Fibroblast of villous mesenchyme (primary cell): ENCODE measurements at regions not wholly inside any gene's neighbourhood (a gene's known extent, or its start where the extent isn't known, plus 50 kb on each side); places are given as distances from the start of the nearest gene placed in this dataset.

Source experiments
- DNase-seq: peaks from one replicate; pipeline ENCODE4 v3.0.0-alpha.2; 2010; ENCODE audit warnings: low read depth
- H3K4me3 ChIP-seq: 2 replicates; pipeline ENCODE4 v1.5.1; 2011; ENCODE audit warnings: low read depth, mild to moderate bottlenecking, low read length
- CTCF ChIP-seq: IDR thresholded peaks from 2 replicates; pipeline ENCODE4 v1.5.1; 2012; ENCODE audit warnings: low read depth, mild to moderate bottlenecking, low read length; ENCODE audit not compliant: insufficient read depth

DNA sequence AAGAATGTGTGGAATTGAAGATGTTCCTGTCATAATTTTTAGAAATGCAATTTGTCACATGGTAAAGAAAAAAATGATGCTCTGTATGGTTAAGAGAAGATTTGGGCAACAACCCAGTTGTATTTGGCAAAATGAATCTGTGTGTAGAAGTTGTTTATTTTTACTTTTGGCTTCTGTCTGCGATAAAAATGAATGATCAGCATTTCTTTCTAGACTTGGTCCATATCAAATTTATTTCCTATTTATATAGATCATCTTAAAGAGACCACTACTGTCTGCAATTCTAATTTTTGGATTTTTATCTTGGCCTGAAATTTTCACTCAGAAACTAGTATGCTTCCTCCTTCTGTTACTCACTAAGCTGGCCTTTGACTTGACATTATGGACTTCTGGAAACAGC, 396.9 kb downstream of the FAM47A start:
- no peak for DNase-seq
- H3K4me3 ChIP-seq = no peak overlapping the region
- TF ChIP-seq CTCF = no peak

- no peak for DNase-seq
- H3K4me3 ChIP-seq = no peak overlapping the region
- no peak for TF ChIP-seq CTCF
Measured at GRCh38 chrX:33726281-33727160, 405.6 kb downstream of the FAM47A start.

DNA sequence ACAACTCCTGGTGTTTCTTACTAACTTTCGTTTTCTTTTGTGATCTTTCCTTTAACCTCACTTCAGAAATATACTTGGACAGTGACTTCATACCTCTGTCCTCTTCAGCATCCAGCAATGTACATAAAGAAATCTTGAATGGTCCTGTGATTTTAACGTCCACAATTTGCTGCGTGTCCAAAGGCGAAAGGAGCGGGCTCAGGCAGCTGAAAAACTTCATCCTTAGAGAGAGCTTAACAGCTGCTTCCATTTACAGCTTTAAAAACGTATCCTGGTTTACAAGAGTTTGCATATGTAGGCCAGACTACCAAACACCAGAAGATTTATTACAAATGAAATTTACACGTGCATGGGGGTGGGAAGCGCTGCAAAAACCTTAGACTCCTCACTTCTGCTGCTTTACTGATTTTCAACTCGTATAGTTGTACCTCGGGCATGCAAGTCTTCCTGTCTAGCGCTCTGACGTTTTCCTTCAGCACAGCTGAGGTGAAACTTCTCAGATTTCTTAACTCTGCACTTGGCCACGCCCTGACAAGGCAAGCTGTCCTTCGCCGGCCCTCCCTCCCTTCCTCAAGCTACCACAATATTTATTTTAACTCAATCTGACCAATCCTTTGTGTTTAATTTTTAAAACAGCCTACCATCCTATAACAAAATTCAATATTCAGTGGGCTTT, 406.4 kb downstream of the FAM47A start:
- DNase-seq = peak; percentile 0
- no peak overlapping the region for H3K4me3 ChIP-seq

GRCh38 chrX:33721927-33722326, 410.2 kb downstream of the FAM47A start:
- no peak for TF ChIP-seq CTCF
- DNase-seq = no peak
- H3K4me3 ChIP-seq = no peak overlapping the region

More for the DNA sequence above, 406.4 kb downstream of the FAM47A start:
- TF ChIP-seq CTCF = no peak

DNA sequence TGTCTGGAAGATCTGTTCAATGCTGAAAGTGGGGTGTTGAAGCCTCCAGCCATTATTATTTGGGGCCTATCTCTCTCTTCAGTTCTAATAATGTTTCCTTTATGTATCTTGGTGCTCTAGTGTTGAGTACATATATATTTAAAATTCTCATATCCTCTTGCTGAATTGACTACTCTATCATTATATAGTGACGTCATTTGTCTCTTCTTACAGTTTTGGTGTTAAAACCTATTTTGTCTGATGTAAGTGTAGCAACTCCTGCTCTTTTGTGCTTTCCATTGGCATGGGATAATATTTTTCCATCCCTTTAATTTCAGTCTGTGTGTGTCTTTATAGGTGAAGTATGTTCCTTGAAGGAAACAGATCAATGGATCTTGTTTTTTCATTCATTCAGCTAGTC, 446.0 kb downstream of the FAM47A start:
- TF ChIP-seq CTCF = no peak
- no peak overlapping the region for H3K4me3 ChIP-seq
- no peak for DNase-seq
